ENCODE measurements at regions not wholly inside any gene's neighbourhood (a gene's known extent, or its start where the extent isn't known, plus 50 kb on each side); places are given as distances from the start of the nearest gene placed in this dataset.

DNA sequence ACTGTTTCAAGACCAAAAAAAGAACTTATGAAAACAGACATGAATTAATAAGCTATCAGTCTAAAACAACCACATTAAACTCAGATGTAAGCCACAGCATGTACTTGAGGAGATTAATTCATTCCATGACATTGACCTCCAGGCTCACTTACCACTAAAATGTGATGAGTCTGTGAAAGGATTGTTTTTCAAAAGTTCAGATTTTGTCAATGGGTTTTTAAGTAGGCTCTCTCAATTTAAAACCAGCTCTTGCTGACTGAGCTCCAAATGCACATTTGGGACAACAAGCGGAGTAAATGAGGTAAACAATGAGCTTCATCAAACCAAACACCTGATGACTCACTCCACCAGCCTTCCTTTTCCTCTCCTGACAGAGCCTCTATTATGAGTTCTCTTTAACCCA is 197.0 kb downstream of the SIM1 start:
- TF ChIP-seq, protein P1, sequence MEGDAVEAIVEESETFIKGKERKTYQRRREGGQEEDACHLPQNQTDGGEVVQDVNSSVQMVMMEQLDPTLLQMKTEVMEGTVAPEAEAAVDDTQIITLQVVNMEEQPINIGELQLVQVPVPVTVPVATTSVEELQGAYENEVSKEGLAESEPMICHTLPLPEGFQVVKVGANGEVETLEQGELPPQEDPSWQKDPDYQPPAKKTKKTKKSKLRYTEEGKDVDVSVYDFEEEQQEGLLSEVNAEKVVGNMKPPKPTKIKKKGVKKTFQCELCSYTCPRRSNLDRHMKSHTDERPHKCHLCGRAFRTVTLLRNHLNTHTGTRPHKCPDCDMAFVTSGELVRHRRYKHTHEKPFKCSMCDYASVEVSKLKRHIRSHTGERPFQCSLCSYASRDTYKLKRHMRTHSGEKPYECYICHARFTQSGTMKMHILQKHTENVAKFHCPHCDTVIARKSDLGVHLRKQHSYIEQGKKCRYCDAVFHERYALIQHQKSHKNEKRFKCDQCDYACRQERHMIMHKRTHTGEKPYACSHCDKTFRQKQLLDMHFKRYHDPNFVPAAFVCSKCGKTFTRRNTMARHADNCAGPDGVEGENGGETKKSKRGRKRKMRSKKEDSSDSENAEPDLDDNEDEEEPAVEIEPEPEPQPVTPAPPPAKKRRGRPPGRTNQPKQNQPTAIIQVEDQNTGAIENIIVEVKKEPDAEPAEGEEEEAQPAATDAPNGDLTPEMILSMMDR (conservative IDR thresholded peaks at IDR 0.05 in 1 of 2, IDR thresholded peaks at IDR 0.05 in 1 of 2; ENCODE audit: extremely low read depth in 1 of 2, insufficient read depth in 1 of 2, low read depth in 1 of 2, low read length in 2 of 2): no peak
- TF ChIP-seq EZH2 (IDR thresholded peaks at IDR 0.05; ENCODE audit: borderline replicate concordance, low read length): no peak
